Posterior vena cava (tissue), 2 donors: ENCODE measurements at regions not wholly inside any gene's neighbourhood (a gene's known extent, or its start where the extent isn't known, plus 50 kb on each side); places are given as distances from the start of the nearest gene placed in this dataset.
"Not testable (repeated sequence)": the region's sequence is repeated elsewhere in the genome, so short reads cannot be mapped to it uniquely, and the experiment has no call there.

Experiments
- DNase-seq: peaks from one replicate; pipeline ENCODE4 v3.0.0-alpha.2; 2020; ENCODE audit warnings: low spot score
- intact Hi-C, 2 donors: fragments of 100-400 bp; cut with DNase I; formaldehyde crosslinking; loops; one replicate each; pipeline versions ENCODE4 v1.14.1 to v1.14.2; 2022 to 2023
- donor health status: DM: yes; HTN: yes; CAD: no.
- donor health status: DM: yes; HTN: yes; CAD: no.

DNA sequence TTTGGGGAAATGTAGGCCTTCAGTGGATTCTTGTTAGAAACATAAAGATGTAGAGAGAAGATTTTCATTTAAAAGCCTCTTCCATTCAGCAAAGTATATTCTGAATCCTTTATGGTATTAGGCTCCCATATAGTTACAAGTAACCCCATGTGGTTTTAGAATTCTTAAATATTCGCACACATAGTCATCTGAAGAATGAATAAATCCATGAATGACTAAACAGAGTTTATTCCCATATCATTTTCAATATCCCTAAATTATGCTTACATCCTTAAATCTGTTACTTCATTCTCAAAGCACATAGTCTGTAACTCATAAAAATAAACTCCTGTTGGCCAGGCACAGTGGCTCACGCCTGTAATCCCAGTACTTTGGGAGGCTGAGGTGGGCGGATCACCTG lies 962.1 kb downstream of the KCNJ18 start:
- intact Hi-C loops: no loop called here
- no peak for DNase-seq

GRCh38 chr17:22669721-22670120 lies 977.4 kb downstream of the KCNJ18 start:
- DNase-seq: no peak
- intact Hi-C loops: no loop called here

GRCh38 chr17:22671110-22671509 lies 978.8 kb downstream of the KCNJ18 start:
- DNase-seq: peak; percentile 53
- intact Hi-C loops: no loop called here

DNA sequence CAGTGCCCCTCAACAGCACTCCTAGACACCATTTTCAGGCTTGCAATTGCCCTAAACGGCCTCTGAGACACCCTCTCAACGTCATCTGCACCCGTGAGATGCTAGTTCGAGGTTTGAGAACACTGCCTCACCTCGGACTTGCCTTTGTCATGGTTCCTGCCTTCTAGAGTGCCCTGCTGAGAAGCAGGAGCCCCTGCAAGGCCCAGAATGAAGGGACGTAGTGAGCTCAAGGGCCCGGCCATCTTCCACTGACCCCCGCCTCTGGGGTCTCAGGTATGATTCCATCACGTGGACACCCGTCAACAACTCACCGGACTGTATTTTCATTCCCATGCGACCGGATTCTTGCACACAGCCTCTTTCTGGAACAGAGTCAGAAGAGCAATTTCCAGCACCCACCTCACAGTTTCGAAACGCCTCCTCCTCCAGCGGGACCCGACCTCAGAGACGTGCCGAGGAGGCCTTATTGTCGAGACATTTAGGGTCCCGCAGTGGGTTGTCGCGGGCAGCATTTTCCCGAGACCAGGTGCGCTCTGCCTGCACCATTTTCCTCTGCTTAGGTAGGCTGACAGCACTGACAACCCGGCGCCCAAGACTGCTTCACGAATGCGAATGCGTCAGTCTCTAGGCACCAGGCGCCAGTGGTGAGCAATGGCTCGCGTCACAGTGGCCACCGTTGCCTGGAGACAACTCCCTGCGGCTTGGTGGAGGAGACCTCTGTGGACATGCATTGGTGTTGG lies 999.9 kb downstream of the KCNJ18 start:
- intact Hi-C loops: no loop called here
- no peak for DNase-seq

DNA sequence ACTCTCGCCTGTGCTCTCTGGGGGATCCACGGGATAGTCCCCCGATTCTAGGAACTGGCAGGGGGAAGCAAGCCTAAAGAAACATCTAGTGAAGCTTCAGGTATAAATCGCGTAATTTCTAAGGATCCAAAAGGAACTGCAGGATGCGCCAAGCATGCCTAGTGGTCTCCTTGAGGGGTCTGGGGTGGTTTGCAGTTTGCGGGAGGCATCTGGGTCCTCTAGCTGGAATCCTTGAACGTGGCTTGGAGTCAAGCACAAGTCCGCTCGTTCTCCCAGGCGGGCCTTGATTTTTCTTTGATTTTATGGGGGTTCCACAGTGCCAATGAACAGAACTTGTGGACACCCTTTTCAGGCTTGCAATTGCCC lies 1000.5 kb downstream of the KCNJ18 start:
- intact Hi-C loops: no loop called here

DNA sequence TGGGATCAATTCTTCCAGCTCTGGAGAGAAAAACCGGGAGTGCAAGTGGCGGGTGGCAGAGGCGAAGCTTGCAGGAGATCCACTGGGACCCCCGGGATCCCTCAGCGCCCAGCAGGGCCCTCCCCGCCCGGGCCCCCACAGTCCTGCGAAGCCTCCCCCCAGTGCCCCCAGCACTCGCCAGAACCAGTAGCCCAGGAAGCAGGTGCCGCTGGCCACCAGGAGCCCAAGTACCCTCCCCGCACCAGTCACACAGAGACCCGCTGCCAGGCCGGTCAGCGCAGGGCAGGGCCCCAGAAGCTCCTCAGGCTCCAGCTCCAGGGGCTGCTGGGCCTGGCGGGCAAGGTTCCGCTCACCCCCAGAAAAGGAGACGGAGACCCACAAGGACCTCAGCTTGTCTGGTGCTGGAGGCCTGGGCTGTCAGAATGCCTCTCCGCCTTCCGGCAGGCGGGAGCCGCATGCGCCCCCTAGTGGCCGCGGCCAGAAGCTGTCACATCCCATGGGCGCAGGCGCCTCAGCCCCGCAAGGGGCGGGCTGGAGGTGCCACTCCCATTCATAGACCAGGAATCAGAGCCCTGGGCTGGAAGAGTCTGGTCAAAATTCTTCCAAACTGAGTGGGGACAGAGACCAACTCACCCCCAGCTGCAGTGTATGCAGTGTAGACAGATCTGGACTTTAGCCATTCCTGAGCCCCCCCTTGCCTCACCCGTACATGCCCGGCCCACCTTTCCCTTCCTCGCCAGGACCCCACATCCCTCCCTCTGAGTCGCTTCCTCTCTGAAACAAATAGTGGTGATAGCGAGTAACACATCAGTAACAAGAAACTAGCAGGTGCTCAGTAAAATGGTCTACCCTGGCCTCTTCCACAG lies 1002.3 kb downstream of the KCNJ18 start:
- no peak for DNase-seq
- intact Hi-C loops: no loop called here

More for the DNA sequence above, 1000.5 kb downstream of the KCNJ18 start:
- DNase-seq: no peak

- intact Hi-C loops: no loop called here
- DNase-seq: no peak
These were observed 1002.9 kb downstream of the KCNJ18 start for GRCh38 chr17:22695228-22695619.

DNA sequence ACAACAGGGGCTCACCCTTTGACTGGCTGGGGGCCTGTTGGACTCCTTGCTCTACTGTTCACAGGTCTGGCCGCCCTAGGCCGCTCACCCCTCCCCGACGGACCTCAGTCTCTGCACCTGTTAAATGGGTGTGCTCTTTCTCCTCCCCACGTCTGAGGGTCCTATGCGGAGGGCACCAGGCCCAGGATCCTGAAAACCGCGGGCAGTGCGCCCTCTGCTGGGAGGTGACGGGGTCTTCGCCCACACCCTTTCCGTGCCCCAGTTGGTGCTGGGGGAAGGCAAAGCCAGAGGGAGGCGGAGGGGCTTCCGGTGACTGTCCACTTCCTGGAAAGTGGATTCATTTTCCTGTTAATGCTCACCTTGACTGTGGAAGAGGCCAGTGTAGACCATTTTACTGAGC lies 1010.9 kb downstream of the KCNJ18 start:
- no peak for DNase-seq
- intact Hi-C loops: no loop called here

DNA sequence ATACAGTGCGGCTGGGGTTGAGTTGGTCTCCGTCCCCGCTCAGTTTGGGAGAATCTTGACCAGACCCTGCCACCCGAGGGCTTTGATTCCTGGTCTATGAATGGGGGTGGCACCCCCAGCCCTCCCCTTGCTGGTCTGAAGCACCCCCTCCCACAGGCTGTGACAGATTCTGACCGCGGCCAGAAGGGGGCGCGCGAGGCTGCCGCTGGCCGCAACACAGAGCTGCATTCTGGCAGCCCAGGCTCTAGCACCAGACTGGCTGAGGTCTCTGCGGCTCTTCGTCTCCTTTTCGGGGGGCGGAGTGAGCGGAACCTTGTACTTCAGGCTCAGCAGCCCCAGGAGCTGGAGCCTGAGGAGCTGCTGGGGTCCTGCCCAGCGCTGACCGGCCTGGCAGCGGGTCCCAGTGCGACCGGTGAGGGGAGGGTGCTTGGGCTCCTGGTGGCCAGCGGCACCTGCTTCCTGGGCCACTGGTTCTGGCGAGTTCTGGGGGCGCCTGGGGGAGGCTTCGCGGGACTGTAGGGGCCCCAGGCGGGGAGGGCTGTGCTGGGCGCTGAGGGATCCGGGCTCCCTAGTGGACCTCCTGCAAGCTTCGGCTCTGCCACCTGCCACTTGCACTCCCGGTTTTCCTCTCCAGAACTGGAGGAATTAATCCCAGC lies 1011.6 kb downstream of the KCNJ18 start:
- intact Hi-C loops: no loop called here
- no peak for DNase-seq

DNA sequence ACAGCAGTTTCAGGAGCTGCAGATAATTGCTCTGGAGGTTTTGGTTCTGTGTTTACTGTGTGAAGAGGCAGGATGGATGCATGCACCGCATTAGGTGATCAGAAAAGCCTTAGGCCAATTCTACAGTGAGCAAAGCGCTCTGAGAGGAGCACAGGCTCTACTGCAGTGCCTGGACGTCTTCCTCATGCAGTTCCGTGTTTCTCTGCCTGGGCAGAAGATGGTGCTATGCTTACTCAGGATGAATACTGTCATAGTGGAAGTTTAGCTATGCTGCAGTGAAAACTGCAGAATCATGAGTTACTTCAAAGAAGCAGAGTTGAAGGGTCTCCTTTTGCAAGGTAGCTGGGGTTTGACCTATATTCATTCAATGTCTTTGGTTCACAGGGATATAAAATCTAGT lies 1012.4 kb downstream of the KCNJ18 start:
- no peak for DNase-seq
- intact Hi-C loops: no loop called here

DNA sequence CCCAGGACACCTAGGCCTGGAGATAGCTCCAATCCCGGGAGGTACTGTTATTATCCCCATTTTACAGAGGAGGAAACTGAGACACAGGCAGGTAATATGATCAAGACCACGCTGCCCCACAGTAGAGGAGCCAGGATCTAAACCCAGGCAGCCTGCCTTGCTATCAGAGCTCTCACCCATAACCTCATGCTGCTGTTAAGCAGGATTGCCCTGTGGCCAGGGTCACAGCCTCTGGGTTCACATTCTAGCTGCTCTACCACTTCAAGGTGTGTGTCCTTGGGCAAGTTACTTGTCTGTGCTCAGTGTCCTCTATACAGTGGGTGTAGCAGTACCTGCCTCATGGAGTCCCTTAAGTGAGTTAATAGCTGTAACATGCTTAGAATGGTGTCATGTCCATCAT lies 1015.3 kb downstream of the KCNJ18 start:
- intact Hi-C loops: no loop called here
- no peak for DNase-seq

DNA sequence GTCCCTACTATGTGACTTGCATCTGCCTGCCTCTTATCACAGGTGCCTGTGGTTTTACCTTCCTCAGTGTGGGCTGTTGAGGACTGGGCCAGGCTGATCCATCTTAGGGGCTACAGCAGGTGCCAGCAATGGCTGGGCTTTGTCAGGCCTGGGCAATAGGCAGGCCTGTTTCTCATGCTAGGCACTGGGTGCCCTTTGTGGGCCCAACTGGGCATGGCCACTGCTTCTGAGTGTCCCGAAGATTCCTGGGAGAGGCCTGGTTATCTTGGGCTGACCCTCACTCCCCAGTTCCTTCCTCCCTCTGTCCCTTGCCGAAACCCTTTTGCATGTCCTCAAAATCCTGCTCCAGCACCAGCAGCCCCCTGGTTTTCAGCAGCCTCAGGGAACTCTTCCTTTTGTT lies 1024.9 kb downstream of the KCNJ18 start:
- intact Hi-C loops: no loop called here
- DNase-seq: no peak

DNA sequence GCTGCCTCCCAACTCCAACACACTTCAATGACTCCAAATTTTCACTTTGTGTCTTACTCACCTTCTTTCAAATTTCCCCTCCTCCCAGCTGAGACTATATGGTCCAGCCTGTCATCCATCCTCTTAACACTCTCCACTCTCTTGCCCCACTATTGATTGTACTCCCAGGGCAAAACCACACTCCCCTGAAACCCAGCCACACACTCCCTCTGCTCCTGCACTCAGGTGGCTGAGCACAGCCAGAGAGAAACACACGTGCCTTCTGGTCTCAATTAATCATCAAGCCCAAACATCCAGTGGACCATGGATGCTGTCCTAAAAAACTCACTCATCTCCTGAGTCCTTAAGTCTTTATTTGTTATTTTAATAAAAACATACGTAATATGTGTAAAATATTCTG lies 1026.4 kb downstream of the KCNJ18 start:
- DNase-seq: no peak
- intact Hi-C loops: no loop called here

DNA sequence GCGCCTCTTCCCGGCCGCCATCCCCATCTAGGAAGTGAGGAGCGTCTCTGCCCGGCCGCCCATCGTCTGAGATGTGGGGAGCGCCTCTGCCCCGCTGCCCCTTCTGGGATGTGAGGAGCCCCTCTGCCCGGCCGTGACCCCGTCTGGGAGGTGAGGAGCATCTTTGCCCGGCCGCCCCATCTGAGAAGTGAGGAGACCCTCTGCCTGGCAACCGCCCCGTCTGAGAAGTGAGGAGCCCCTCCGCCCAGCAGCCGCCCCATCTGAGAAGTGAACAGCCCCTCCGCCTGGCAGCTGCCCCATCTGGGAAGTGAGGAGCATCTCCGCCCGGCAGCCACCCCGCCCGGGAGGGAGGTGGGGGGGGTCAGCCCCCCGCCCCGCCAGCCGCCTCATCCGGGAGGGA lies 1048.7 kb downstream of the KCNJ18 start:
- peak; percentile 35 for DNase-seq
- intact Hi-C loops: not testable (repeated sequence)
